Left hindlimb (tissue), 1 donor: ENCODE measurements at regions not wholly inside any gene's neighbourhood (a gene's known extent, or its start where the extent isn't known, plus 50 kb on each side); places are given as distances from the start of the nearest gene placed in this dataset.
A peak's percentile ranks its signal among the peaks of the same experiment; 100 is the strongest.

Experiments
- DNase-seq: peaks from one replicate; pipeline ENCODE4 v3.0.0-alpha.2; 2018

GRCh38 chr2:147247749-147248148, 597.1 kb upstream of the ACVR2A start:
- DNase-seq: no peak

GRCh38 chr2:147242445-147242844, 602.4 kb upstream of the ACVR2A start:
- DNase-seq: no peak

- DNase-seq: no peak
Observed at GRCh38 chr2:147236601-147237000, 608.2 kb upstream of the ACVR2A start.

GRCh38 chr2:147232225-147232669, 612.6 kb upstream of the ACVR2A start:
- DNase-seq: no peak

GRCh38 chr2:147231607-147232006, 613.2 kb upstream of the ACVR2A start:
- no peak for DNase-seq

GRCh38 chr2:147231081-147231480, 613.7 kb upstream of the ACVR2A start:
- no peak for DNase-seq

GRCh38 chr2:147227313-147227712, 617.5 kb upstream of the ACVR2A start:
- no peak for DNase-seq

GRCh38 chr2:147224070-147224469, 620.8 kb upstream of the ACVR2A start:
- DNase-seq: no peak

GRCh38 chr2:147223553-147224060, 621.2 kb upstream of the ACVR2A start:
- no peak for DNase-seq

GRCh38 chr2:147223119-147223518, 621.7 kb upstream of the ACVR2A start:
- DNase-seq: no peak

- no peak for DNase-seq
Observed at GRCh38 chr2:147222506-147222905, 622.3 kb upstream of the ACVR2A start.

- DNase-seq: peak; percentile 35
Observed at GRCh38 chr2:147214914-147215313, 629.9 kb upstream of the ACVR2A start.

- DNase-seq: no peak
Observed at GRCh38 chr2:147211484-147211883, 633.3 kb upstream of the ACVR2A start.

- DNase-seq: no peak
Observed at GRCh38 chr2:147204102-147204501, 640.7 kb upstream of the ACVR2A start.

- DNase-seq: no peak
Observed at GRCh38 chr2:147198651-147199171, 646.1 kb upstream of the ACVR2A start.

GRCh38 chr2:147197754-147198483, 646.9 kb upstream of the ACVR2A start:
- no peak for DNase-seq

GRCh38 chr2:147182260-147182659, 662.6 kb upstream of the ACVR2A start:
- no peak for DNase-seq

- DNase-seq: no peak
Observed at GRCh38 chr2:147181351-147182029, 663.3 kb upstream of the ACVR2A start.

- DNase-seq: no peak
Observed at GRCh38 chr2:147177071-147177857, 667.6 kb upstream of the ACVR2A start.

GRCh38 chr2:147174824-147175254, 670.0 kb upstream of the ACVR2A start:
- DNase-seq: no peak

- no peak for DNase-seq
Observed at GRCh38 chr2:147173798-147174197, 671.0 kb upstream of the ACVR2A start.

GRCh38 chr2:147173189-147173581, 671.6 kb upstream of the ACVR2A start:
- DNase-seq: no peak
